HepG2 (cell line): ENCODE measurements at regions not wholly inside any gene's neighbourhood (a gene's known extent, or its start where the extent isn't known, plus 50 kb on each side); places are given as distances from the start of the nearest gene placed in this dataset.

Experiments
- ARID2 ChIP-seq: sonication (generic); formaldehyde crosslinking; IDR thresholded peaks from 2 replicates; pipeline ENCODE4 v1.8.1; 2022; ENCODE audit warnings: mild to moderate bottlenecking, missing genetic modification reagents, borderline replicate concordance
- CTCF ChIP-seq: sonication (generic); formaldehyde crosslinking; IDR thresholded peaks from 2 replicates; pipeline ENCODE4 v1.5.0; 2020; ENCODE audit warnings: mild to moderate bottlenecking, missing genetic modification reagents, moderate library complexity
- DR1 ChIP-seq: sonication (generic); formaldehyde crosslinking; IDR thresholded peaks from 2 replicates; pipeline ENCODE4 v1.8.0; 2021; ENCODE audit warnings: mild to moderate bottlenecking, missing genetic modification reagents, inconsistent platforms
- MAFF ChIP-seq: IDR thresholded peaks from 2 replicates; pipeline ENCODE4 v1.6.1; 2011; ENCODE audit warnings: low read depth, low read length, improper control_type of control experiment
- NKX3-1 ChIP-seq: sonication (generic); formaldehyde crosslinking; IDR thresholded peaks from 2 replicates; pipeline ENCODE4 v1.5.0; 2020; ENCODE audit warnings: missing genetic modification reagents
- POGK ChIP-seq: sonication (generic); formaldehyde crosslinking; conservative IDR thresholded peaks from 2 replicates; pipeline ENCODE4 v1.8.0; 2022; ENCODE audit warnings: mild to moderate bottlenecking, moderate library complexity, missing genetic modification reagents
- POLR2A ChIP-seq, 2 experiments: IDR thresholded peaks; 2 replicates each; pipeline ENCODE4 v1.6.1; 2011; ENCODE audit warnings: low read depth in 2 of 2, low read length in 2 of 2, mild to moderate bottlenecking in 1 of 2, moderate library complexity in 1 of 2; ENCODE audit not compliant: insufficient read depth in 1 of 2
- RFX1 ChIP-seq: fragments of 450-650 bp; IDR thresholded peaks from 2 replicates; pipeline ENCODE4 v1.6.1; 2017
- TF ChIP-seq, protein P1 (sequence below): IDR thresholded peaks from 2 replicates; pipeline ENCODE4 v1.6.1; 2016; ENCODE audit warnings: missing biosample characterization, missing genetic modification reagents, low read depth

DNA sequence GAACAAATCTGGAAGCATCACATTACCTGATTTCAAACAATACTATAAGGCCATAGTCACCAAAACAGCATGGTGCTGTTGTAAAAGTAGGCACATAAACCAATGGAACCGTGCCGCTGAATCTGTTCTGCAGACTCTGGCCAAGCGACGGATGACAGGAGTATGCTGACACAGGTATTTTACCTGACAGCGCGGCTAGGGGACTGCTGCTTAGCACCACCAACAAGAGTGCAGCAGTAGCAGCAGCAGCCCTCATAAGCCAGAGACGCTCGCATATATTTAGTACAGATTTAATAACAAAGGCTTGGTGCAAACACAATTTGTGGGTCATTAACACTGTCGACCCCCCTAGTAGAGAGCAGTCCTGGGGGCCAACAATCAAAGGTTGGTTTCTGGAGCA is 677.6 kb upstream of the LMO3 start:
- TF ChIP-seq, protein P1, sequence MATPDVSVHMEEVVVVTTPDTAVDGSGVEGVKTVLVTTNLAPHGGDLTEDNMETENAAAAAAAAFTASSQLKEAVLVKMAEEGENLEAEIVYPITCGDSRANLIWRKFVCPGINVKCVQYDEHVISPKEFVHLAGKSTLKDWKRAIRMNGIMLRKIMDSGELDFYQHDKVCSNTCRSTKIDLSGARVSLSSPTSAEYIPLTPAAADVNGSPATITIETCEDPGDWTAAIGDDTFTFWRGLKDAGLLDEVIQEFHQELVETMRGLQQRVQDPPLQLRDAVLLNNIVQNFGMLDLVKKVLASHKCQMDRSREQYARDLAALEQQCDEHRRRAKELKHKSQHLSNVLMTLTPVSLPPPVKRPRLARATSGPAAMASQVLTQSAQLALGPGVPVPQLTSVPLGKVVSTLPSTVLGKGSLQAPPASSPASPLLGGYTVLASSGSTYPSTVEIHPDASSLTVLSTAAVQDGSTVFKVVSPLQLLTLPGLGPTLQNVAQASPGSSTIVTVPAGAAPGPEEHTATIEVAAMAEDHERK (CRISPR knock-in tag), result no peak
- no peak for TF ChIP-seq DR1 (CRISPR knock-in tag)
- no peak for TF ChIP-seq NKX3-1 (CRISPR knock-in tag)
- no peak for TF ChIP-seq CTCF (CRISPR knock-in tag)
- no peak for TF ChIP-seq POGK (CRISPR knock-in tag)
- TF ChIP-seq ARID2, result no peak
- TF ChIP-seq MAFF, result 0 out of 2 replicates have a peak, but pooled peaks have one; percentile 7
- TF ChIP-seq RFX1, result no peak
- TF ChIP-seq POLR2A (IDR thresholded peaks at IDR 0.05; ENCODE audit: insufficient read depth in 1 of 2, low read depth in 2 of 2, low read length in 2 of 2), result no peak
